ENCODE measurements at regions not wholly inside any gene's neighbourhood (a gene's known extent, or its start where the extent isn't known, plus 50 kb on each side); places are given as distances from the start of the nearest gene placed in this dataset.

DNA sequence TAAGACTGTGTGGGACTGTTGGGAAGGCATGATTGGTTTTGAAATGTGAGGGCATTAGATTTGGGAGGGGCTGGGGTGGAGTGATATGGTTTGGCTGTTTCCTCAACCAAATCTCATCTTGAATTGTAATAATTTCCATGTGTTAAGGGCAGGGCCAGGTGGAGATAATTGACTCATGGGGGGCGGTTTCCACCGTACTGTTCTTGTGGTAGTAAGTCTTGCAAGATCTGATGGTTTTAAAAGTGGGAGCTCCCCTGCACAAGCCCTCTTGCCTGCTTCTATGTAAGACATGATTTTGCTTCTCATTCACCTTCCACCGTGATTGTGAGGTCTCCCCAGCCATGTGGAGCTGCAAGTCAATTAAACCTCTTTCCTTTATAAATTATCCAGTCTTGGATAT is 76.6 kb upstream of the PPFIA2 start:
- no CpG with 5 or more reads among the region's 3 CpGs for WGBS (ENCODE audit: insufficient coverage, insufficient read length)
- Histone ChIP-seq H3K27ac (ENCODE audit: low read length) (no peak overlapping the region), H3K27me3 (ENCODE audit: control insufficient read depth, insufficient read depth, low read length) (no peaks in the 10 kb centered on the region), H3K4me3 (ENCODE audit: low read length) (no peak overlapping the region), H3K4me1 (ENCODE audit: control insufficient read depth, insufficient read depth, low read length) (no peaks in the 10 kb centered on the region), H3K36me3 (ENCODE audit: control insufficient read depth, insufficient read depth, low read length) (no peaks in the 10 kb centered on the region), H3K9me3 (ENCODE audit: control insufficient read depth, insufficient read depth, low read length) (no peaks in the 10 kb centered on the region)
- DNase-seq (ENCODE audit: low read depth, low spot score) = no peak

DNA sequence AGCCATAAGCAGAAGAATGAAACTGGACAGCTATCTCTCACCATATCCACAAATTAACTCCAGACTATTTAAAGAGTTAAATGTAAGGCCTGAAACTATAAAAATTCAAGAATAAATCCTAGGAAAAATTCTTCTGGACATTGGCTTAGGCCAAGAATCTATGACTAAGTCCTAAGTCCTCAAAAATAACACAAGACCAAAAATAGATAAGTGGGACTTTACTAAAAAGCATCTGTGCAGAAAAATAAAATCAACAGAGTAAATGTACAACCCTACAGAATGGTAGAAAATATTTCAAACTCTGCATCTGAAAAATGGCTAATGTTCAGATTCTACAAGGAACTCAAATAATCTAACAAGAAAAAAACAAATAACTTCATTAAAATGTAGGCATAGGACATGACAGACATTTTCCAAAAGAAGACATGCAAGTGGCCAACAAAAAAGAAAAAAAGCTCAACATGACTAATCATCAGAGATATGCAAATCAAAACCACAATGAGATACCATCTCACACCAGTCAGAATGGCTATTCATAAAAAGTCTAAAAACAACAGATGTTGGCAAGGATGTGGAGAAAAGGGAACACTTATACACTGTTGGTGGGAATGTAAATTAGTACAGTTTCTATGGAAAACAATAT is 61.0 kb upstream of the PPFIA2 start:
- no peaks in the 10 kb centered on the region for H3K27me3 ChIP-seq (ENCODE audit: control insufficient read depth, insufficient read depth, low read length)
- DNase-seq (ENCODE audit: low read depth, low spot score) = no peak
- no peak overlapping the region for H3K27ac ChIP-seq (ENCODE audit: low read length)
- H3K36me3 ChIP-seq (ENCODE audit: control insufficient read depth, insufficient read depth, low read length) = no peaks in the 10 kb centered on the region
- no peaks in the 10 kb centered on the region for H3K4me1 ChIP-seq (ENCODE audit: control insufficient read depth, insufficient read depth, low read length)
- no peaks in the 10 kb centered on the region for H3K9me3 ChIP-seq (ENCODE audit: control insufficient read depth, insufficient read depth, low read length)
- H3K4me3 ChIP-seq (ENCODE audit: low read length) = no peak overlapping the region

DNA sequence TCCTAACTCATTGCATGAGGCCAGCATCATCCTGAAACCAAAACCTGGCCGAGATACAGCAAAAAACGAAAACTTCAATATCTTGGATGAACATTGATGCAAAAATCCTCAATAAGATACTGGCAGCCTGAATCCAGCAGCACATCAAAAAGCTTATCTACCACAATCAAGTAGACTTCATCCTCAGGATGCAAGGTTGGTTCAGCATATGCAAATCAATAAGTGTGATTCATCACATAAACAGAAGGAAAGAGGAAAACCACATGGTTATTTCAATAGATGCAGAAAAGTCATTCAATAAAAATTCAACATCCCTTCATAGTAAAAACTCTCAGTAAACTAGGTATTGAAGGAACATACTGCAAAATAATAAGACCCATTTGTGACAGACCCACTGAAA is 56.5 kb upstream of the PPFIA2 start:
- H3K27ac ChIP-seq (ENCODE audit: low read length) = no peak overlapping the region
- no peak for DNase-seq (ENCODE audit: low read depth, low spot score)
- H3K4me1 ChIP-seq (ENCODE audit: control insufficient read depth, insufficient read depth, low read length) = no peaks in the 10 kb centered on the region
- no peaks in the 10 kb centered on the region for H3K9me3 ChIP-seq (ENCODE audit: control insufficient read depth, insufficient read depth, low read length)
- H3K27me3 ChIP-seq (ENCODE audit: control insufficient read depth, insufficient read depth, low read length) = no peaks in the 10 kb centered on the region
- no peaks in the 10 kb centered on the region for H3K36me3 ChIP-seq (ENCODE audit: control insufficient read depth, insufficient read depth, low read length)
- H3K4me3 ChIP-seq (ENCODE audit: low read length) = no peak overlapping the region
- no CpG with 5 or more reads among the region's 2 CpGs for WGBS (ENCODE audit: insufficient coverage, insufficient read length)

DNA sequence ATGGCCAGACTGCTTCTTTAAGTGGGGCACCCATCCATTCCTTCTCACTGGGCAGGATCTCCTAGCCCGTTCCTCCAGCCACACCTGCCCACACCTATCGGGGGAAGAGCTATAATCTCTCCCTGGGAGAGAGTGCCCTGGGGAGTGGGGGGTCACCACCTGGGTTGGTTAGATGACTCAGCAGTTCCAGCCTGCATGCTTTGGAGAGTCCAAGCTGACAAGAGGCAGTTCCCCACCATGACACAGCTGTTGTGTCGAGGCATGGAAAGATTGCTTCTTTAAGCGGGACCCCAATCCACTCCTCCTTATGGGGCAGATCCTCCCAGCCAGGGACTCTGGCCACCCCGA is 52.6 kb upstream of the PPFIA2 start:
- H3K4me1 ChIP-seq (ENCODE audit: control insufficient read depth, insufficient read depth, low read length) = no peaks in the 10 kb centered on the region
- no peak overlapping the region for H3K27ac ChIP-seq (ENCODE audit: low read length)
- no peak overlapping the region for H3K4me3 ChIP-seq (ENCODE audit: low read length)
- no peaks in the 10 kb centered on the region for H3K27me3 ChIP-seq (ENCODE audit: control insufficient read depth, insufficient read depth, low read length)
- H3K36me3 ChIP-seq (ENCODE audit: control insufficient read depth, insufficient read depth, low read length) = no peaks in the 10 kb centered on the region
- no CpG with 5 or more reads among the region's 5 CpGs for WGBS (ENCODE audit: insufficient coverage, insufficient read length)
- DNase-seq (ENCODE audit: low read depth, low spot score) = no peak
- no peaks in the 10 kb centered on the region for H3K9me3 ChIP-seq (ENCODE audit: control insufficient read depth, insufficient read depth, low read length)

DNA sequence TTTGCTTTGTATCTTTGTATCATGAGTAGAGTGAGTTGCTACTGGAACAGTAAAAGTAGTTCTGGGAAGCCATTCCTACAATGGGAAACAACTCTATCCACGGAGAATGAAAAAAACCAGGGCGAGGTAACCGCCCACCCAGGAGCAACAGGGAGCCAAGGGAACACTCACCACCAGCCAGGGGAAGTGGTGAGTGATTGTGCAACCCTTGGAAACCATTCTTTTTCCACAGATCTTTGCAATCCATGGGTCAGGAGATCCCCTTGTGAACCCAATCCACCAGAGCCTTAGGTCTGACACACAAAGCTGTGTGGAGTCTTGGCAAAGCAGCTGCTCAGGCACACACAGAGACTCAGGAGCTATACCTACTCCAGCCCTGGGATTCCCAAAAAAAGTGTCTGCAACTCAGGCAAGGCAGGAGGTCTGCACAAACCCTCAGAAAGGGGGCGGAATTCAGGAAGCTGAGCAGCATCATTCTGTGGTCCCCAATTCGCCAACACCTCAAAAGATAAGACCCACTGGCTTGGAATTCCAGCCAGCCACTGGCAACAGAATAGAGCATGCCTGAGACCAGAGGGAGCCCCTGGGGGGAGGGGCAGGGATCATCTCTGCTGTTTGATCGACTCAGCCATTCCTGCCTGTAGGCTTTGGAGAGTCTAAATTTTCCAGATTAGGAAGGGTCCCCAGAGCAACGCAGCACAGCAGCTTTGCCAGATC is 52.1 kb upstream of the PPFIA2 start:
- H3K27me3 ChIP-seq (ENCODE audit: control insufficient read depth, insufficient read depth, low read length) = no peaks in the 10 kb centered on the region
- WGBS (ENCODE audit: insufficient coverage, insufficient read length) = no CpG with 5 or more reads among the region's 7 CpGs
- no peak overlapping the region for H3K27ac ChIP-seq (ENCODE audit: low read length)
- DNase-seq (ENCODE audit: low read depth, low spot score) = no peak
- H3K4me3 ChIP-seq (ENCODE audit: low read length) = no peak overlapping the region
- no peaks in the 10 kb centered on the region for H3K9me3 ChIP-seq (ENCODE audit: control insufficient read depth, insufficient read depth, low read length)
- H3K4me1 ChIP-seq (ENCODE audit: control insufficient read depth, insufficient read depth, low read length) = no peaks in the 10 kb centered on the region
- H3K36me3 ChIP-seq (ENCODE audit: control insufficient read depth, insufficient read depth, low read length) = no peaks in the 10 kb centered on the region

DNA sequence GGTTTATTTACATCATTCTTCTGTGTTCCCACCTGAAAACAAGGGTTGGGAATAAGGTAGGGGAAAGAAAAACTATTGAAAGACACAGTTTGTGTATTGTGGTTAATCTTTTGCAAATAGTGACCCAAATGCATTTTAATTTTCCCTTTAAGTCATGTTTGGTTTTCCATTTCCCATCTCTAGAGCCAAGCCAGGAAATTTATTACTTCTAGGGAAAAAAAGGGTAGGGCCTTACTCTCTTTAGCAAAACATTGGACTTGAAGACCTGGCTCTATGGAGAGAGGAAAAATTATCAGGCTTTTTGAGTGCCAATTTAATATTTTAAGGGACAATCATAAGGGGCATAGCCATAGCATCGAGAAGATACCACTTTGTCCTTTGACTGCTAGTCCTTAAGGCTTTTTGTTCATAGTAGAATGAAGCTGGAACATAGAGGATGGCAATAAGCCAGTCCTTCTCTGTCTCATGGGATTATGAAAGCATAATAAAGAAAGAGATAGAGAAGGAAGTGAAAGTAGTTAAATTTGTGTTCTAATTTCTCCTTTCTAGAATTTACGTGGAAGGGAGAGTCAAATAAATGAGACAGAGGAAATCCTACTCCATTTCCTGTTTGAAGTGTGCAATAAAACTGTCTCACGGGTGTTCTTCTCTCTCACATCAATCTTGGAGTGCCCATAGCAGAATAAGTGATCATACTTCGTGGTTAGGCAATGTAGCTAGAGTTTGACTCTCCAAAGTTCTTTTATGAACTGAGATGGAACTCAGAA is 50.9 kb upstream of the PPFIA2 start:
- Histone ChIP-seq H3K4me1 (ENCODE audit: control insufficient read depth, insufficient read depth, low read length) (no peaks in the 10 kb centered on the region), H3K27ac (ENCODE audit: low read length) (no peak overlapping the region), H3K27me3 (ENCODE audit: control insufficient read depth, insufficient read depth, low read length) (no peaks in the 10 kb centered on the region), H3K4me3 (ENCODE audit: low read length) (no peak overlapping the region), H3K36me3 (ENCODE audit: control insufficient read depth, insufficient read depth, low read length) (no peaks in the 10 kb centered on the region), H3K9me3 (ENCODE audit: control insufficient read depth, insufficient read depth, low read length) (no peaks in the 10 kb centered on the region)
- no CpG with 5 or more reads among the region's 4 CpGs for WGBS (ENCODE audit: insufficient coverage, insufficient read length)
- no peak for DNase-seq (ENCODE audit: low read depth, low spot score)

DNA sequence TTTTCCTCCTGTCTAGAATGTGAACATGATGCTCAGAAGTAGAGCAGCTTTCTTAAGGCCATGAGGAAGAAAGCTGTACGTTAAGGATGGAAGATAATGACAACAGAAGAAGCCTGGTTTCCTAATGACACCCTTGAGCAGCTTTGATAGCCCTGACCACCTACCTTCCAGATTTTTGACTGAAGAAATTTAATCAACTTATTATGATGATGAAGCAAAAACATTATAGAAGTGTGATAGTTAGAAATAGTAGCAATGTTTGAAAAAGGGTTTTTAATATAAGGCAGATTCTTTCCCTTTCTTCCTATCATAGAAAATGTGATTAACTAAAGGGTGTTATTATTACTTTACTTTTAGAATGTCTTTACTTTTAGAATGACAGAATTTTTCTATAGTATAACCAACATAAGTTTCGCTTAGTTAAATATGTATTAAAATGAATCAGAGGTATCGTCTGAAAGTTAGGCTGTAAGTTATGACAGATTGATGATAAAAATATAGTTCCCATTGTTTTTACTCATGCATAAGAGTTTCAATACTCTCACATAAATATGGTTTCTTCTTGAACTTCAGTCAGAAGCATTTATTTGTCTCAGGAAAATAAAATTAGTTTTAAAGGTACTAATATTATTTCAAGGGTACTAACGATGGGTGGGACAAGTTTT is 50.1 kb upstream of the PPFIA2 start:
- no CpG with 5 or more reads among the region's 4 CpGs for WGBS (ENCODE audit: insufficient coverage, insufficient read length)

More for the DNA sequence above, 50.1 kb upstream of the PPFIA2 start:
- Histone ChIP-seq H3K27ac (ENCODE audit: low read length) (no peak overlapping the region), H3K4me1 (ENCODE audit: control insufficient read depth, insufficient read depth, low read length) (no peaks in the 10 kb centered on the region), H3K4me3 (ENCODE audit: low read length) (no peak overlapping the region), H3K27me3 (ENCODE audit: control insufficient read depth, insufficient read depth, low read length) (no peaks in the 10 kb centered on the region), H3K36me3 (ENCODE audit: control insufficient read depth, insufficient read depth, low read length) (no peaks in the 10 kb centered on the region), H3K9me3 (ENCODE audit: control insufficient read depth, insufficient read depth, low read length) (no peaks in the 10 kb centered on the region)
- no peak for DNase-seq (ENCODE audit: low read depth, low spot score)

Measured in iPS DF 6.9 (cell line).